ENCODE measurements at regions not wholly inside any gene's neighbourhood (a gene's known extent, or its start where the extent isn't known, plus 50 kb on each side); places are given as distances from the start of the nearest gene placed in this dataset.

DNA sequence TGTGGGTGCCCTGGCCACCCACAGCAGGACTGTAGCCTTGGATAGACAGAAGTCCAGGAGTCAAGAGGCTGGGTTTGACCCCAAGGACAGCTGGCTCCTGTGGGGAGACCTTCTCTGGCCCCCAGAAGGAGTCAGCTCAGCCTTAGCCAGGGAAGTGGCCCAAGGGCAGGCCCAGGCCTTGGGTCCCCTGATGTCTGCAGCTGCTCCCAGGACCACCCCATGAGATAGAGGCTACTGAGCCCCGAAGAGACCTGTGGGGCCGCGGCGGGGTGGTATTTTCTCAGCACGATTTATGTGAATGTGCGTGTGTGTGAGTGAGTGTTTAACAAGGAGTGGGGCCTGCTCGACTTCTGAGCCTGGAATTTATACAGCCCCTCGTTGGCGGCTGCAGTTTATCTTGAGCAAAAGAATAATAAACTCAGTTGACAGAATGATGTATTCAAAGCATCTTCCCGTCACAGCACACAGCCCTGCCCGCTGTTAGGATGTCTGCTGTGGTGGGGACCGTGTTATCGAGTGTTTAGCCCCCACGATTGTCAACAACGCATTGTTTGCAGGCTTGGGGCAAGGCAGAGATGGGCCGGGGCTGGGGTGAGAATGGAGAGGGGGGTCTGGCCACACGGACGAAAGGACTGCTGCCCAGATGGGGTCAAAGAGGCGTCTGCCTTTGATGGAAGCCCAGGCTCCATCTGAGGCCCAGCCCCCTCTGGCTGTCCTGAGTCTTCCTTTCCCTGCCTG is 163.3 kb downstream of the VEGFA start:
- ATAC-seq (no peak), DNase-seq (no peak)
- TF ChIP-seq CTCF (IDR thresholded peaks at IDR 0.05), result no peak
- no peaks in the 10 kb centered on the region for H3K36me3 ChIP-seq
- no peaks in the 10 kb centered on the region for H3K4me1 ChIP-seq
- no peak overlapping the region for H3K4me3 ChIP-seq
- H3K9me3 ChIP-seq, result no peaks in the 10 kb centered on the region
- intact Hi-C loops (cut with DNase I), result no loop called here
- H3K27ac ChIP-seq, result no peak overlapping the region
- no peaks in the 10 kb centered on the region for H3K27me3 ChIP-seq (ENCODE audit: low read depth)

- Histone ChIP-seq H3K27me3 (ENCODE audit: low read depth) (no peaks in the 10 kb centered on the region), H3K9me3 (no peaks in the 10 kb centered on the region), H3K4me3 (no peak overlapping the region), H3K27ac (no peak overlapping the region), H3K4me1 (peaks cover 7% of the 10 kb centered on the region), H3K36me3 (no peaks in the 10 kb centered on the region)
- intact Hi-C loops (cut with DNase I), result no loop called here
- no peak for ATAC-seq
- no peak for TF ChIP-seq CTCF (IDR thresholded peaks at IDR 0.05)
- DNase-seq, result peak; percentile 9
These were observed 162.5 kb downstream of the VEGFA start for GRCh38 chr6:43932259-43933147.

- H3K27me3 ChIP-seq (ENCODE audit: low read depth), result no peaks in the 10 kb centered on the region
- H3K4me3 ChIP-seq, result no peak overlapping the region
- intact Hi-C loops (cut with DNase I), result no loop called here
- no peaks in the 10 kb centered on the region for H3K36me3 ChIP-seq
- DNase-seq, result no peak
- no peak overlapping the region for H3K27ac ChIP-seq
- no peak for TF ChIP-seq CTCF (IDR thresholded peaks at IDR 0.05)
- no peaks in the 10 kb centered on the region for H3K9me3 ChIP-seq
- ATAC-seq, result no peak
- H3K4me1 ChIP-seq, result peaks cover 20% of the 10 kb centered on the region
These were observed 161.2 kb downstream of the VEGFA start for GRCh38 chr6:43931201-43931600.

GRCh38 chr6:43930440-43931154 is 160.6 kb downstream of the VEGFA start:
- H3K4me3 ChIP-seq, result no peak overlapping the region
- peaks cover 22% of the 10 kb centered on the region for H3K4me1 ChIP-seq
- H3K9me3 ChIP-seq, result no peaks in the 10 kb centered on the region
- no peak for TF ChIP-seq CTCF (IDR thresholded peaks at IDR 0.05)
- no peak overlapping the region for H3K27ac ChIP-seq
- no peaks in the 10 kb centered on the region for H3K27me3 ChIP-seq (ENCODE audit: low read depth)
- DNase-seq, result peak; percentile 8
- no peaks in the 10 kb centered on the region for H3K36me3 ChIP-seq
- no peak for ATAC-seq
- intact Hi-C loops (cut with DNase I), result no loop called here

DNA sequence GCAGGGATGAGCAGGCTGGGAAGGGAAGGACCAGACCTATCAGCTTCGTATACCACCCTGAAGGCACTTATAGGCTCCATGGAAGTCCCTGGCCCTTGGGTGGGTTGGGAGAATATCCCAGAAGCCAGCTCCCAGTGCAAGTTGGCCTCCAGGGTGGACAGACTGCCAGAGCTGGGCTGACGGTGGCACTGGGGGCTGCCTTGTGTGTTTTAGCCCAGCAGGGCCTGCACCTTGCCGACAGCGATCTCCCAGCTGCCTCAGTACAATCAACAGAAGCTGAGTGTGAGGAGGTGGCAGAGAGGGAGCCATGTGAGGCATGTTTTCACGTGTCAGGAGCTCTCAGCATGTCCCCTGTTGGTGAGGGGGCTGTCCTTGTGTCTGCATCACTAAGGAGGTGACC is 159.5 kb downstream of the VEGFA start:
- DNase-seq (peak; percentile 23), ATAC-seq (no peak)
- no peaks in the 10 kb centered on the region for H3K36me3 ChIP-seq
- H3K27ac ChIP-seq, result no peak overlapping the region
- no peaks in the 10 kb centered on the region for H3K9me3 ChIP-seq
- intact Hi-C loops (cut with DNase I), result no loop called here
- peaks cover 22% of the 10 kb centered on the region for H3K4me1 ChIP-seq
- H3K4me3 ChIP-seq, result no peak overlapping the region
- no peaks in the 10 kb centered on the region for H3K27me3 ChIP-seq (ENCODE audit: low read depth)
- no peak for TF ChIP-seq CTCF (IDR thresholded peaks at IDR 0.05)

Measured in lower lobe of right lung (tissue), 2 donors.